ENCODE measurements at regions not wholly inside any gene's neighbourhood (a gene's known extent, or its start where the extent isn't known, plus 50 kb on each side); places are given as distances from the start of the nearest gene placed in this dataset.

DNA sequence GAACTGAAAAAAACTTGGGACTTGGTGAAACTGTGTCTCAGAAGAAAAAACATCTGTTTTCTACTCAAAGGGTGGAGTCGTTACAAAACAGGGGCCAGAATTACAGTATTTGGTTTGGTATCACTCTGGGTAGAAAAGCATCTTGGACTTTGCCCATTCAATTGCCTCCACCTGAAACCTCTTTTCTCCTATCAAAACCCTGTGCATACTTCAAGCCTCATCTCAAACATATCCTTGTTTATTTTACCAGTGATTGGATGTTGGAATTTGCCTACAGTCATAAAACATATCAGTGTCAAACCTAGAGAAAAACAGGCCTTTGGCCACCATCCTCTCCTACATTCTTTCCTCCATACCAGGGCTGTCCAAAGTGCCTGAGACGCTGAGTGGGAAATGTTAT is 281.5 kb downstream of the PLPP3 start:
- POLR2A ChIA-PET (ENCODE audit: low non-redundant PET), result no interaction called here
- CTCF ChIA-PET, result no interaction called here
- DNase-seq (ENCODE audit: low spot score), result no peak
- TF ChIP-seq, protein P1, sequence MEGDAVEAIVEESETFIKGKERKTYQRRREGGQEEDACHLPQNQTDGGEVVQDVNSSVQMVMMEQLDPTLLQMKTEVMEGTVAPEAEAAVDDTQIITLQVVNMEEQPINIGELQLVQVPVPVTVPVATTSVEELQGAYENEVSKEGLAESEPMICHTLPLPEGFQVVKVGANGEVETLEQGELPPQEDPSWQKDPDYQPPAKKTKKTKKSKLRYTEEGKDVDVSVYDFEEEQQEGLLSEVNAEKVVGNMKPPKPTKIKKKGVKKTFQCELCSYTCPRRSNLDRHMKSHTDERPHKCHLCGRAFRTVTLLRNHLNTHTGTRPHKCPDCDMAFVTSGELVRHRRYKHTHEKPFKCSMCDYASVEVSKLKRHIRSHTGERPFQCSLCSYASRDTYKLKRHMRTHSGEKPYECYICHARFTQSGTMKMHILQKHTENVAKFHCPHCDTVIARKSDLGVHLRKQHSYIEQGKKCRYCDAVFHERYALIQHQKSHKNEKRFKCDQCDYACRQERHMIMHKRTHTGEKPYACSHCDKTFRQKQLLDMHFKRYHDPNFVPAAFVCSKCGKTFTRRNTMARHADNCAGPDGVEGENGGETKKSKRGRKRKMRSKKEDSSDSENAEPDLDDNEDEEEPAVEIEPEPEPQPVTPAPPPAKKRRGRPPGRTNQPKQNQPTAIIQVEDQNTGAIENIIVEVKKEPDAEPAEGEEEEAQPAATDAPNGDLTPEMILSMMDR (conservative IDR thresholded peaks at IDR 0.05; ENCODE audit: low read depth), result no peak
- H3K27ac ChIP-seq, result no peak overlapping the region

DNA sequence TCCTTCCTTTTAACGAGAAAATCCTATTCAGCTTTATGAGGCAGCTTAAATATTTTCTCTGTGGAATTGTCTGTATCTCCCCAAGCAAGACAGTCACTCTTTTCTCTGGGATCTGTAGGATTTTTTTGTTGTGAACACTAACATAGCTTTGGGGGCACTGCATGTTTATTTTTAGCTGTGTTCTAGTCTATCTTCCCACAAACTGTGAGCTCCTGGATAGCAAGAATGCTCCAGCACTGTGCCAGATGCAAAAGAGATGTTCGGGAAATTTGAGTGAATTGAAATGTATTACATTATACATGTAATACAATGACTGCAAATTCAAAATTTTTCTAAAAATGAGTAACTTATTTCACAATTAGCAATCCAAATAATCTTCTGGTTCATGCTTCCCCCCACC is 282.2 kb downstream of the PLPP3 start:
- no peak for DNase-seq (ENCODE audit: low spot score)
- ChIA-PET CTCF (no interaction called here), POLR2A (ENCODE audit: low non-redundant PET) (no interaction called here)
- TF ChIP-seq, protein P1 (conservative IDR thresholded peaks at IDR 0.05; ENCODE audit: low read depth), result no peak
- H3K27ac ChIP-seq, result no peak overlapping the region

DNA sequence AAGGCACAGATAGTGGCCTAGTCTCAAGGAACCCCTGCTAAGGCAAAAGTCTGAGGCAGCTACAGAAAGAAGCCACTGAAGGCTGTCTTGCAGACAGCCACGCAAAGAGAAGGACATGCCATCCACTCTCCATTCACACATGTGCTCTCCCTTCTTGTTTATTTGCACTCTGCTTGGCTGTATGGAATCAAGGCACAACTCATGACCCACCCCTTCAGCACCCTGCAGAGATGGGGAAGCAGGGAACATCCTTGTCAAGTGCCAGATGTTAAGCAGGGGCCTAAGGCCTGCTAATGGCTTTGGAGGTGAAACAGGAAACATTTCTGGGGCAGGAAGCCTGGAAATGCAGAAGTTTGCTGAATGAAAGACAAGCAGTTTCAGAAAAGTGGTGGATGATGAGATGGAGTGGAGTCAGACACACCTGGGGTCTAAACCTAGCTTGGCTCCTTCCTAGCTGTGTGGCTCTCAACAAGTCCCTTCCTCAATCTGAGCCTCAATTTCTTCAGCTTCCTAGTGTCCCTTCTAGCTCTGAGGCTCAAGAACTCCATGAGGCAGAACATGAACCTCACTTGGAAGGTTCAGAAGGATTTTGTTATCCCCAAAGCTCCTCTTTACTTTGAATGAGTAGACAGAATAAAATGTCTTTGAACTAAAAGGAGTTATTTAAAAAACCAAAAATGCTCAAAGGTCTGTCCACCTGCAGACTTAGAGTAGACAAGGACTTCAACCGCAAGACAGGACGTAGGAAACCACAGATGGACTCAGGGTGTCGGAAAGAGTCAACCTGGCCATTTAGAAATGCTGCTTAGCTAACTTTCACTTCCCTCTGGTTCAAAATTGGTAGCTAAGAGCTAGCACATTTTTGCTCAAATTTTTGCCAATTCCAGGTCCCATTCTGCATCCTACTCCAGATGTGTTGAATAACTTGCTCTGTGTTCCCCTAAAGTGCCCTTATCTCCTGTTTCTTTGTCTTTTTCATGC is 283.1 kb downstream of the PLPP3 start:
- no peak for DNase-seq (ENCODE audit: low spot score)
- POLR2A ChIA-PET (ENCODE audit: low non-redundant PET), result no interaction called here
- CTCF ChIA-PET, result interaction anchor here (0.5 kb wide), 1 partner anchor 396 kb away, joined by 3 read pairs; no protein-coding TSS in a partner anchor

DNA sequence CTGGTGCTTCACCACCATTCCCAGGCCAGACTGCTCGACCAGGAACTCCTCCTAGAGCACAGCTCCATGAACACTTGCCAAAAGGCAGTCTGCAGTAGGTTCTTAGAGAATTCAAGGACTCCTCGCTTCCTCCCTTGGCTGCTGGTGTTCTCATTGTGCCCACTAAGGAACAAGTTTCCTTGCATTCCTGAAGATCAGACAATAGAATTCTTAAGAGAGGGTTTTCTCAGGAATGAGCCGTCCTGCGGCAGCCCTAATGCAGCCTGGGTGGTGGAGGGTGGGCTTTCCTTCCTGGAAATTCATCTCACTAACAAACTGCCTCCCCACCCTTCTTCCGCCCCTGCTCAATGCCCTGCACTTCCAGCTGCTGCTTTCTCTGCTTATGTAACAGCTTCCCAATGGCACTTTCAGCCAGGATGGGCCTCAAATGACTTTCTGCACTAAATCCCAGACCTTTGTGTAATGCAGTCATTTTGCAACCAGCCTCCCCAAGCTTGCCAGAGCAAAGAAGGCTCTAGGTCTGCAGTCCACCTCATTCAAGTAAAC is 287.9 kb downstream of the PLPP3 start:
- POLR2A ChIA-PET (ENCODE audit: low non-redundant PET), result no interaction called here
- no peak for DNase-seq (ENCODE audit: low spot score)
- CTCF ChIA-PET, result no interaction called here
- TF ChIP-seq, protein P1 (conservative IDR thresholded peaks at IDR 0.05; ENCODE audit: low read depth), result no peak
- no peak overlapping the region for H3K27ac ChIP-seq

More for the DNA sequence above, 283.1 kb downstream of the PLPP3 start:
- TF ChIP-seq, protein P1 (conservative IDR thresholded peaks at IDR 0.05; ENCODE audit: low read depth), result no peak
- no peak overlapping the region for H3K27ac ChIP-seq

DNA sequence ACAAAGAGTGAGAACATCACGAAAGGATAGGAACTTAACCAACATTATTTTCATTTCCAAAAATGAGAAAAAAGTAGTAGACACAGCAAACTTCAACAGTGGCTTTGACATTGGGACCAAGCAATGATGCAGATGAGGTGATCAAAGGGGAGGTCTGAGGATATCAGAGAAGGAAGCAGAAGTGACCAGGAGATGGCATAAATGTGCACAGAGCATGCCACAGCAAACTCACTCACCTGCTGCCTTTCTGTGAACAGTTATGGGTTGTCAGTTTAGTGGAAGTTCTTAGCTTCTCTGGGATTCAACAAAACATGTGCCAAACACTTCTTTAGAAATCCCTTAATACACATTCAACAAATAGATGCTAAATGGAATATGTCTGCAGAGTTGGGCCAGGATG is 290.1 kb downstream of the PLPP3 start:
- CTCF ChIA-PET, result no interaction called here
- POLR2A ChIA-PET (ENCODE audit: low non-redundant PET), result no interaction called here
- no peak overlapping the region for H3K27ac ChIP-seq
- TF ChIP-seq, protein P1 (conservative IDR thresholded peaks at IDR 0.05; ENCODE audit: low read depth), result no peak
- no peak for DNase-seq (ENCODE audit: low spot score)

DNA sequence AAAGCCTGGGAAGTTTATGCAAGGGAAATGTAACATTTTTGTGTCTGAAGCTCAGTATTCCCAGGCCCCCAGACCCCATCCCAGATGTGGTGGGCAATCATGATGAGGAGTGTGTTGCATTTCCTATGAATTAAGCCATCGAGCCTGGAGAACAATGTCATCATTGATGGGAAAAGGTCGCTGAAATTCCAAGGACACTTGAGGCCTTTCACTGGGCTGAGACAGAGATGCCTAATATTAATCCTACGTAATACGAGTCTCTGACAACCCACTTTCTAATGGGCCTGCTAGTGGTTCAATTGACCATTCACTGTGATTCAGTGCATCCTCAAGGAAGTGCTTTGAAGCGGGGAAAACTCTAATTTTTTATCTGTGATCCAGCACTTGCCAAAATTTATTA is 291.6 kb downstream of the PLPP3 start:
- POLR2A ChIA-PET (ENCODE audit: low non-redundant PET), result no interaction called here
- no peak for DNase-seq (ENCODE audit: low spot score)
- TF ChIP-seq, protein P1 (conservative IDR thresholded peaks at IDR 0.05; ENCODE audit: low read depth), result no peak
- CTCF ChIA-PET, result no interaction called here
- no peak overlapping the region for H3K27ac ChIP-seq

Measured in RWPE1 (cell line).